GM12875 (cell line): ENCODE measurements at regions not wholly inside any gene's neighbourhood (a gene's known extent, or its start where the extent isn't known, plus 50 kb on each side); places are given as distances from the start of the nearest gene placed in this dataset.

Experiments used
- H3K4me3 ChIP-seq: one replicate; pipeline ENCODE4 v1.5.1; 2011; ENCODE audit warnings: low read depth, low read length, control low read depth
- TF ChIP-seq, protein P1 (sequence below): IDR thresholded peaks from 2 replicates; pipeline ENCODE4 v1.5.1; 2011; ENCODE audit warnings: low read depth, mild to moderate bottlenecking, control low read depth, inconsistent platforms, low read length, moderate library complexity, borderline replicate concordance; ENCODE audit not compliant: insufficient read depth

- H3K4me3 ChIP-seq = no peak overlapping the region
- TF ChIP-seq, protein P1, sequence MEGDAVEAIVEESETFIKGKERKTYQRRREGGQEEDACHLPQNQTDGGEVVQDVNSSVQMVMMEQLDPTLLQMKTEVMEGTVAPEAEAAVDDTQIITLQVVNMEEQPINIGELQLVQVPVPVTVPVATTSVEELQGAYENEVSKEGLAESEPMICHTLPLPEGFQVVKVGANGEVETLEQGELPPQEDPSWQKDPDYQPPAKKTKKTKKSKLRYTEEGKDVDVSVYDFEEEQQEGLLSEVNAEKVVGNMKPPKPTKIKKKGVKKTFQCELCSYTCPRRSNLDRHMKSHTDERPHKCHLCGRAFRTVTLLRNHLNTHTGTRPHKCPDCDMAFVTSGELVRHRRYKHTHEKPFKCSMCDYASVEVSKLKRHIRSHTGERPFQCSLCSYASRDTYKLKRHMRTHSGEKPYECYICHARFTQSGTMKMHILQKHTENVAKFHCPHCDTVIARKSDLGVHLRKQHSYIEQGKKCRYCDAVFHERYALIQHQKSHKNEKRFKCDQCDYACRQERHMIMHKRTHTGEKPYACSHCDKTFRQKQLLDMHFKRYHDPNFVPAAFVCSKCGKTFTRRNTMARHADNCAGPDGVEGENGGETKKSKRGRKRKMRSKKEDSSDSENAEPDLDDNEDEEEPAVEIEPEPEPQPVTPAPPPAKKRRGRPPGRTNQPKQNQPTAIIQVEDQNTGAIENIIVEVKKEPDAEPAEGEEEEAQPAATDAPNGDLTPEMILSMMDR = no peak
These were observed 79.4 kb downstream of the DLL1 start for GRCh38 chr6:170211404-170212025.

DNA sequence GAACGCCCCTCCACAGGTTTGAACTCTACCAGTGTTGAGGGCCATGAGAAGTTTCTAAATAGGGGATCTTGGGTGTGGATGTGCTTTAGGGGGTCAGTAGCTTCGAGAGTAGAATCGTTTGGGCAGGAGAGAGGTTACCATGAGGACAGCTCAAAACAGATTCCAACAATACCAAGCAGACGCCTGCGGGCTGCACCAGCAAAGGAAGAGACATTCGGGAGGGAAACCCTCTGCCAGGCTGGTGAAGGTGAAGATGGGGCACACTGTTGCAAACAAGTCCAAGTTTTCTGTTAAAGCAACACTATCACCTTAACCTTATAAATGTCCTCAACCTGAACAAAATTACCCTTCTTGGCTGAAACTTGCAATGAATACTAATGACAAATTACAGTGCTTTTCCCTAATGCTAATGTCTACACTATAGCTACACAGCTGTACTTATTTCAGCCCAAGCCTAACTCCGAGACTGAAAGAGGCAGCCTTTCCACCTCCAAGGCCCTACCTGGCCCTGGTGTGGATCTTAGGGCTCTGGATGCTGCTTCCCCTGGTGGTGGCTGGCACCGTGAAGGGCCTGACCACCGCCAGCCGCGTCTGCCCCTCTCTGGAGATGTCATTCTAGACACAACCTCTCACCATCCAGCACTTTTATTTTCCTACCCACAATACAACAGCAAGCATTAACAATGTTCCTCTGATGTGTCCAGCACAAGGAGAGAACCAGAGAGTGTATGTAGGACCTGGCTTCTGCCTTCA, 80.1 kb downstream of the DLL1 start:
- H3K4me3 ChIP-seq = no peak overlapping the region
- TF ChIP-seq, protein P1 = no peak

DNA sequence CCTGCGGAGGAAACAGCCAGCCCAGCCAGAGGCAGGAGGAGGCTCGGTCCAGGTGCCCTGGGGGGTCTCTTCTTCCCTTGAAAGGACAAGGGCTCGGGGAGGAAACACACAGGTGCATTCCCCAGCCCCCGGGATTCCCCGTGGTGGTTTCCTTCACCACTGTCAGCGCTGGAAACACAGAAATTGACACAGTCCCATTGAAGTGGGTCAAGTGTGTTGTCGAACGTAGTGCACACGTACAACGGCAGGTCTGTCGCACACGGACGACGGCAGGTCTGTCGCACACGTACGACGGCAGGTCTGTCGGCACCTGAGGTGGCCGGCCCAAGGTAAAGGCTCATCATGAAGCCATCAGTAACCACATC, 80.9 kb downstream of the DLL1 start:
- TF ChIP-seq, protein P1 = no peak
- no peak overlapping the region for H3K4me3 ChIP-seq

GRCh38 chr6:170209354-170210025, 81.4 kb downstream of the DLL1 start:
- H3K4me3 ChIP-seq = no peak overlapping the region
- TF ChIP-seq, protein P1 = no peak

GRCh38 chr6:170208651-170209353, 82.1 kb downstream of the DLL1 start:
- TF ChIP-seq, protein P1 = no peak
- H3K4me3 ChIP-seq = no peak overlapping the region

DNA sequence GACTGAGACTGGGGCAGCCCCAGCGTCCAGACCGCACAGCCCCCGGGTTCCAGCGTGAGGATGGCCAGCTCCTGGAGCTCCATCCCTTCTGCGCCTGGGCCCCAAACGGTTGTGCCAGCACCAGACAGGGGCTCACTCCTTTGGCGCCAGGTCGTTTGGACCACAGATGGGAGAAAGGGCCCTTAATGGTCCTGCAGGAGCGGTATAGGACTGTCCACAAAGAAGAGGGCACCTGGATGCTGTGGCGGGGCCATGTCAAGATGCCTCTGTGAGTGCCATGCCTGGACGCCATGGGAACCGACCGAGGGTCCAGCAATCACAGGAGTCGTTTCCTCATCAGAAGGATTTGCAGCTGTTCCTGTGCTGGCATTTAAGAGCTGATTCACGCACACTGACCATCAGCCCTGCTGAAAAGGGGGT, 82.7 kb downstream of the DLL1 start:
- TF ChIP-seq, protein P1 = no peak

More for the DNA sequence above, 82.7 kb downstream of the DLL1 start:
- H3K4me3 ChIP-seq = no peak overlapping the region
